GM19324 (cell line): ENCODE measurements at regions not wholly inside any gene's neighbourhood (a gene's known extent, or its start where the extent isn't known, plus 50 kb on each side); places are given as distances from the start of the nearest gene placed in this dataset.
"Not testable (repeated sequence)": the region's sequence is repeated elsewhere in the genome, so short reads cannot be mapped to it uniquely, and the experiment has no call there.

Source experiments
- ATAC-seq: cut with Tn5 transposase; IDR thresholded peaks from one replicate; pipeline ENCODE4 v1.9.1; 2021; ENCODE audit warnings: mild to moderate bottlenecking, moderate library complexity; ENCODE audit not compliant: unreplicated experiment, low FRiP score

DNA sequence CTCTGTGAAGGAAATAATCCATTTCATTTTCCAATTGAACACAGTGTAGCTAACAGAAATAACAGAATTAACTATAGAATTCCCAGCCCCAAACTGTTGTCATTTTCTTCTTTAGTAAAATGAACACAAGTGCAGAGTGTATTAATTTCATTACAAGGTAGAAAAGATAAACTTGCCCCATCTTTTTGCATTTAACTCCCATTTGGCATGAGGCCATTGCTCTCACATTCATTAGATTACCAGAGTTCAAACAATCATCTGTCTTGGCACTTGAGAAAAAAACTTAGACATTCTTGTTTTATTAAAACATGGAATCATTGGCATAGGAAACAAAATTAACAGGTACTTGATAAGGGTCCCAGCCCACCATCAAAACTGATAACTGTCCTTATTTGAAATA, 821.5 kb upstream of the C9orf72 start:
- no peak for ATAC-seq

GRCh38 chr9:28396058-28396457, 822.8 kb upstream of the C9orf72 start:
- no peak for ATAC-seq

DNA sequence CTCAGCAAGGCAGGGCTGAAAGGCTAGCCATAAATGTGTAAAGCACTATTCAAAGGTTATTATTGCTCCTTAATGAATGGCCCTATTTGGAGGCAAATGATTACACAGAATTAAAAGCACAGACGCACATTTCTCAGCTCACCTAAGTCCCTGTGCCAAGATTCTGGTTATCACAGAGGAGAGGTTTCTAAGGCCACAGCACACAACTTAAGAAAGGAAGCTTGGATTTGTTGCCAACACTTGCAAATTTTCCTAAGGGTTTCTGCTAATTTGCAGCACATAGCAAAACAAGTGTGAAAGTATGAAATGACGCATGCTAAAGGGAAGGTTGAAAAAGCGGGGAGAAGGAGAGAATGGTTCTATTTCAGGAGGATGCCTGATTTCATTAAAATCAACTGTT, 834.1 kb upstream of the C9orf72 start:
- no peak for ATAC-seq

DNA sequence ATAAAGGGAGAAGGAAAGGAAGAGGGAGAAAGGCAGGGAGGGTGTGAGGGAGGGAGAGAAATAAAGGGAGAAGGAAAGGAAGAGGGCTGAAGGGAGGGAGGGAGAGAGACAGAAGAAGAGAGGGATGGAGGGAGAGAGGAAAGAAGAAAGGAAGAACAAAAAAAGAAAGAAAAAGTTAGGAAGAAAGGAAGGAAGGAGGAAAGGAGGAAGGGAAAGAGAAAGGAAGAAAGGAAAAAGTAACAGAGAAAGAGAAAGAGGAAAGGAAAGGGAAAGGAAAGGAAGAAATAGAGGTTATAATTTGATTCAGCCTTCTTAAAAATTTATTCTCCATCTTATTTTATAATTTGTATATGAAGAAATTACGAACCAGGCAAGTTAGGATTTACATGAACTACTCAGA, 836.6 kb upstream of the C9orf72 start:
- no peak for ATAC-seq

DNA sequence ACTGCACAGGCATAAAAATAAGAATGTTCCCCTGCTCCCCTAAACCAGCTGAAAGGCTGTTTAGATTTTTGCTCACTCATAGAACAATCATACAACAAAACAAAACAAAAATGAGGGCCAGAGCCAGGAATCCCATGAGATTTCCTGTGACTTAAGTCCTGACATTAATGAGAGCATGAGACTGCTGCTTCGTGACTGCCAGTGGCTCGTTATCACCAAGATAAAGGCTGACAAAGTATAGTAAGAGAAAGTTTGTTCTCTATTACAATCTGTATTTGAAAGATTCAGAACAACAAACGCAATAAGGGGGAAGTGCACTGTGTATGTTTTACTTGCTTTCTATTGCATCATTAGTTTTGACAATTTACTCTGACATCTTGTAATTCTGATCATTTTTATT, 837.1 kb upstream of the C9orf72 start:
- no peak for ATAC-seq

GRCh38 chr9:28413471-28413870, 840.2 kb upstream of the C9orf72 start:
- ATAC-seq = no peak

DNA sequence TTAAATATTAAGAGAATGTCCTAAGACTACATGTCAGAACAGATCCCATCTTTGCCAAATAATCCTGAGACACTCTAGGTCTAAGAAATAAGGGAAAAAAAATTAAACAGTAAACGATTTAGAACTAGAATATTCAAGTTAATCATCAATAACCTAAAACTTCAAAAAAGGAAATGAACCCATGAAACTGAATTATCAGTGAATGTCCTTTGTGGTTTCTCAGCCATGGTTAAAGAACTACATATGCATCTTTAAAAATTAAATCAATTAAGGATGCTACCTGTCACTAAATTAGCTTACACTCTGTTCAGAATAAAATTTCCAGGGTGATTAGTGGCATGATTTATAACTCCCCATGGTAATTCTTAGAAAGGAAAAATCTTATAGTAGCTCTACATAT, 850.0 kb upstream of the C9orf72 start:
- ATAC-seq = no peak

GRCh38 chr9:28435456-28435855, 862.2 kb upstream of the C9orf72 start:
- ATAC-seq = no peak

DNA sequence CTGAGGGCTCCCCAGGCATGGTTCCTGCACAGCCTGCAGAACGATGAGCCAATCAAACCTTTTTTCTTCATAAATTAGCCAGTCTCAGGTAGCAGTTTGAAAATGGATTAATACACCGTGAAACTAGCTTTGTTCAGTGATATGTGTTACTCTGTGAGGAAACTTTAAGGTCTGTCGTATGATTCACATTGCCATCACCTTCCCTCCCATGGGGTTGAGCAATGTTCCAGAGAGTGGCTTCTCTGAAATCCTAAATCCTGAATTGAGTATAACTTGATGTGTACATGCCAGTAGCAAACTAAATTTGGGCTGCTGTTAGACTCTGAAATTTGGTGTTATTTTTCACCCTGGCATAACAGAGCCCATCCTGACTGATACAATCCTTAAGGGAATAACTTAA, 866.4 kb upstream of the C9orf72 start:
- ATAC-seq = no peak

- ATAC-seq = no peak
These were observed 870.2 kb upstream of the C9orf72 start for GRCh38 chr9:28443461-28443860.

GRCh38 chr9:28444637-28445036, 871.4 kb upstream of the C9orf72 start:
- ATAC-seq = no peak

GRCh38 chr9:28445211-28445610, 871.9 kb upstream of the C9orf72 start:
- ATAC-seq = no peak

DNA sequence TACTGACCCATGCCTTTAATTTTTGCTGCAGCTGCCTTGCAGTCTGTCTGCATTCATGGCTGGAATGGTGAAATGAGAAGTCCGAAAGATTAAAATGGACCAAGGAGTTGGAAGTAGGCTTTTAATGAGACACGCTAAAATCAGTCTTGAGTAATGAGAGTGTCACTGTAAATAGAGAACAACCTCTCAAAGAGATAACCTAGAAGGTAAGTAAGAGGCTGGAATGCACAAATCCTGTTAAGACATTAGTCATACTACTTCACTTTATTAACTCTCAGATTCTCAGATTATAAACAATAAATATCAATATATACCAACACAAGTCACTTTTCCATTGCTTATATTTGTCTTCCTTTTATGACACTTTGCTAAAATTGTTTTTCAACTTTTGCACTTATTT, 880.6 kb upstream of the C9orf72 start:
- ATAC-seq = no peak

GRCh38 chr9:28456861-28457260, 883.6 kb upstream of the C9orf72 start:
- ATAC-seq = no peak

- ATAC-seq = no peak
These were observed 891.4 kb upstream of the C9orf72 start for GRCh38 chr9:28464481-28465216.

GRCh38 chr9:28471261-28471660, 898.0 kb upstream of the C9orf72 start:
- ATAC-seq = no peak

DNA sequence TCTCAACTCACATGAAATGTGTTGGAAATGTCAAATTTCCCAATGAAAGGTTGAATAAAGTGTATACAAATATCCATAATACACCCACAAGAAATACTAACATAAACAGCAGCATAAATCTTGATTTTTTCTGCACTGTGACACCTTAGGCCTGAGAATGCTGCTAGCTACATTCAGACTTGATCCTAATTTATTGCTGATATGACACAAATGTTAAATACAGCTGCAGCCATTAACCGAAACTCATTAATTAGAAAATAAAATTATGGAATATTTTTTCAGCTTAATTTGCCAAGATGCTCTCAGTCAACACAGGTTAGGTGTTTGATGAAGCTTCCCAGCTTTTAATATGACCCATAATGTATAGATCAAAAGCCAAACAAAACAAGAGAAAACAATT, 914.3 kb upstream of the C9orf72 start:
- ATAC-seq = no peak

DNA sequence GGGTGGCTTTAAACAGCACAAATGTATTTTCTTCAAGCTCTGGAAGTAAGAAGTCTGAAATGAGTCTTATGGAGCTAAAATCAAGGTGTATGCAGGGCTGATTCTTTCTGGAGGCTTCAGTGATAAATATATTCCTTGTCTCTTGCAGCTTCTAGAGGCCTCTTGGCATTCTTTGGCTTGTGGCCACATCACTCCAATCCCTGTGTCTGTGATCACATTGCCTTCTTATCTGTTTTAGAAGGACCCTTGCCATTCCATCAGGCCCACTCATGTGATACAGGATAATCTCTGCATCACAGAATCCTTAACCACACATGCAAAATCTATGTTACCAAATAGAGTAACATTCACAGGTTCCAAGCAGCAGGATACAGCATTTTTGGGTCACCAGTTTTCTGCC, 917.8 kb upstream of the C9orf72 start:
- no peak for ATAC-seq

- not testable (repeated sequence) for ATAC-seq
These were observed 924.9 kb upstream of the C9orf72 start for GRCh38 chr9:28498168-28498567.

GRCh38 chr9:28502189-28502588, 928.9 kb upstream of the C9orf72 start:
- no peak for ATAC-seq

DNA sequence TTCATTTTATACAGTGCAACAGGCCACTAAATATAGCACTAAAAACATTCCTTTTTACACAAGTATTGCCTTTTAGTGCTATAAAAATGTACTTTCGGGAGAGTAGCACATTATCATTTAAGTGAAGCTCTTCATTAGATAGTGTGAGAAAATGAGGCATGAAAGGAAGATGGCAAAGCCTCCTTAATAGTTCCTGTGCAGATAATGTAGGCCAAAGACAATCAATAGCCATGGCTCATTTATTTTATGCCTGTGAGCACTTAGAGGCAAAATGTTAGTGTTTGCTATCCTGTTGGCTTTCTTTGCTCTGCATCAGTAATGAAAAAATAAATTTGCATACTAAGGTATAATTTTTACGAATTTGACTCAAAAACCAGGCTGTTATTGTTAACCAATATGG, 929.5 kb upstream of the C9orf72 start:
- ATAC-seq = no peak

DNA sequence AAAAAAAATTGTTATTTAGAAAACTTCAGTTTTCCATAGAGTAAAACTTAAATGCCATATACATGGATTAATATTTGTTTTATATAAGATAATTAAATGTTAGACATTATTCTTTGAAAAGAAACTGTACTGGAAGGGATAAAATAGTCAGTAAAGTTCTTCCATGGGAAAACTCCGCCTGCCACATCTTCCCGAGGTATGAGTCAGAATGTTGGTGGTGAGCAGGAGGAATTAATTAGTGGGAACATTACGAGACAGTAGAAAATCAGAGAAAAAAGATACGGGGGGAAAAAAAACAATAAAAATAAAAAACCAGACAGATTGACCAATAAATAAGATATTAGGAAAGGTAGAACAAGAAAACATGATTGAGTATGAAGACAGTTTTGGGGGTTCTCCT, 930.3 kb upstream of the C9orf72 start:
- no peak for ATAC-seq

DNA sequence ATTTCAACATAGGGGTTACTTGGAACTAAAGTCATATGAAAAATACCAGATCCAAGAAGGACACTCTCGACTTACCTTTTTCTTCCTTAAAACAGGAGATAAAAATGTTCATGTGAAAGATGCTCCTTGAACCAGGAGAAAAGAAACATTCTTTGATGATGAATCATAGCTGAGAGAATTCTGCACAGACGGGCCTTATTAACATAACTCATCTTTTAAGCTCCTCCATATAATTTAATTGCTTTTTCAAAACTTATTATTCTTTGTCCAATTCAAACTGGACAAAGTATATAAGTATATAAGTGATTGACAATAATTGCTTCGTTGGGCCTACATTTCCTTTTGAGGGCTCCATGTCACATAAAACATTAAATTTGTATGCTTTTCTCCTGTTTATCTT, 945.2 kb upstream of the C9orf72 start:
- no peak for ATAC-seq
